HS-27A (cell line): ENCODE measurements at regions not wholly inside any gene's neighbourhood (a gene's known extent, or its start where the extent isn't known, plus 50 kb on each side); places are given as distances from the start of the nearest gene placed in this dataset.
A peak's percentile ranks its signal among the peaks of the same experiment; 100 is the strongest.

Source experiments
- DNase-seq: peaks from one replicate; pipeline ENCODE4 v3.0.0-alpha.2; 2012; ENCODE audit warnings: low read depth, missing footprints

DNA sequence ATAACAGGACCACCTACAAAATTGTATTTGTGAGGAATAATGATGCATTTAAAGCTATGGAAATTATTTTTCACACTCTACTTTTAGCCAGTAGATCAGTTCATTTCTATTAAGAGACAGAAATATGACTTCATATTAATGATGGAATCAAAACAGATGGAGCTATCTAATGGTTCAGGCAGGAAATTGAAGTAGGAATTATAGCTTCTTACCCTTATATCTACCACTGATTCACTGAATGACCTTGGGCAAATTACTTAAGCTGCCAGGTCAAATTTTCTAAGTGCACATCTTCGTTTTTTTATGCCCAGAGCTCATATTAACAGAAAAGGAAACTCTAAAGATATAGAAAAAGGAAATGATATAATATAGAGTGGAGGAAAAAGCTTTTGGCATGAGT is 323.1 kb downstream of the PCDH10 start:
- DNase-seq: no peak

DNA sequence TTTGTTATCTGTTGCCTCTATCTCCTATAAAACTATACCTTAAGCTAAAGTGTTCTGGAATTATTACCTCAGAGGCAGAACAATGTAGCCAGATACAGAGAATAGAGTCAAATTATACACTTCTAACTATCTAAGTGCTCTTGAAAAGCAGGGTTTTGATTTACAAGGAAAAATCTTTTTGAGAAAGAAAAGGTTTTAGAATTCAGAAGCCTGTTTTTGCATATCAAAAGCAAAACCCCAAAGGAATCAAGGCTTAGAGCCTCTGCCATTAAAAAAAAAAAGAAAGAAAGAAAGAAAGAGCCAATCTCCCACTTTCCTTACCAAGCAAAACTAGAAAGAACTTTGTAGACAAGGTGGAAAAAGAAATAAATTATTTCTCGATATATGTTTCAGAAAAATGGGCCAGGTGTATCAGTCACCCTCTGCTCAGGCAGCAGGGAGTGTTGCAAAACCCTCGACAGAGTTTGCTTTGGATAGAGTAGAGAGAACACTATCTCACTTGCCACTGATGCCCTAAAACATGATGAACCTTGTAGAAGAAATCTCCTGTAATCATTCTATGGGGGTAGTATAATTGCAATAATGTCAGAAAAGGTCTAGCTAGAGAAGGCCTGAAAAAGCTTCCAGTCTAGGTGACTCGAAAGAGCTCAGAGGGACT is 318.3 kb downstream of the PCDH10 start:
- DNase-seq: no peak

DNA sequence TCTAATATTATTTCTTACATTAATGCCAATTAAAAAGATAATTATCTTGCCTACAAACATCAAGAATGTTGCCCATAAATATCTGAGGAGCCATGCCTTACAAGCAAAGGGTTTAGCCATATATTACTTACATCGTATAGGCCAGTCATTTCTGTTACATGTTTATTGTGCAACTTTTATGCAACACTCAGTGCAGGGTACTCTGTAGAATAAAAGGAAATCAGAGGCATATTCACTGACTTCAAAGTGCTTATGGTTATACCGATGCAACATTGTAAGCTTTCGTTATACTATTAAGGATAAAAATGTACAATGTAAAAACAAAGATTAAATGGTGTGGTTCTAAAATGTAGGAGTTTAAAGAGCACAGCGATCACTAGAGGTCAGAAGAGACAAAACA is 315.9 kb downstream of the PCDH10 start:
- DNase-seq: no peak

DNA sequence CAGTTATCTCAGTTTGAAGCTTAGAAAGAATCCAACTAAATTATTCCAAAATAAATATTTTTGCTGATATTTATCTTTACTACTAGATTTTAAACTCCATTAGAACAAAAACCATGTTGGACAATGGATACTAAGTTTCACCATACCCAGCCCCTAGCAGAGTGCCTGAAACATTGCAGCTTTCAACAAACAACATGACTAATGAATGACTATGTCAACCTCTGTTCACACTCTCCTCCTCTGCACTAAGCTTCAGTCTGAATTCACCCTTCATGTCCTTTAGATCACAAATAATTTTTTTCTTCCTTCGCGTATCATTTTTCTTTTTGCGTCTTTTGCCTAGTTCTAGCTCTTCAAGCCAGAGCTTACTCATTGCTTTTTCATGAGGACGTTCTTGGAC is 315.2 kb downstream of the PCDH10 start:
- no peak for DNase-seq

DNA sequence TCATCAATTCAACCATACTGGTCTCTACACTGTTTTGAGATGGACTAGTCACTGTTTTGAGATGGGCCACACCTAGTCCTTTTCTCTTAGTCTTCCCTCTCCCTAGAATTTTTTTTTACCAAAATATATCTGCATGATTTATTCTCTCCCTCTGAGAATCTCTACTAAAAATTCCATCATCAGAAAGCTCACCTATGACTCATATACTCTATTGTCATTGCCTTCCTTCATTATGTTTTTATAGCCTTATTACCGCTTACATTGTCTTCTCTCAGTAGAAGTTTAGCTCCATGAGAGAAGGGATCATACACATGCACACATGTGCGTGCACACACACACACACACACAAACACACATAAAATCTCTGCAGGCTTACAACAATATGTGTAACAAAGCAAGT is 303.6 kb downstream of the PCDH10 start:
- no peak for DNase-seq

DNA sequence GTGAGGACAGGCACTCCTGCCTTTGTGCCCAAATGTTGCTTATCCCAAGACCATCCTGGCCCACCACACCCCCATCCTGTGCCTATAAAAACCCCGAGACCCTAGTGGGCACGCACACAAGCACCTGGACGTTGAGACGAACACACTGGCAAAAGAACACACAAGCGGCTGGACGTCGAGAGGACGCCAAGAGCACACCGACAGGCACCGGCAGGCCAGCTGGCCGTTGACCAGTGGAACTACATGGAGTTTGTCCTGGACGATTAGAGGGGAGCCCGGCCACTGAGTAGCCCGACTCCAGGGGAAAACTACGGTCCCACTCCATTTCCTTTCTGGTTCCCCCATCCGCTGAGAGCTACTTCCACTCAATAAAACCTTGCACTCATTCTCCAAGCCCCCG is 301.7 kb downstream of the PCDH10 start:
- DNase-seq: no peak

DNA sequence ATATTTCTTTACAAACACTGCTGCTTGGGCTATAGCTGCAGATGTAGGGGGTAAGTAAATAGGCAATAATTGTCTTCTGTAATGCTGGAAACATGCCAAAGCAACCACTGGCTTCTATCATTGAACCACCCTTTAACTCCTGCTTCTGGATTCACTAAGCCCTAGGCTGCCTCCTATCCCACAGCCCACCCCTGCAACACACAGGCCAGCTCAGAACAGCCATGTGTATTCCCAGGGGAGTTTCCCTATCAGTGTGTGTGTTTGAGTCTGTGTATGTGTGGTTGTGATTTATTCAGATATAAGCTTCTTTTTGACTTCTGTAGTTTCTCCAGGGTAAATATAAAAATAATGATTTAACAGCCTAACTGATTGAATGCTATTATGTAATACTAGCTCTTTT is 291.3 kb downstream of the PCDH10 start:
- DNase-seq: no peak

DNA sequence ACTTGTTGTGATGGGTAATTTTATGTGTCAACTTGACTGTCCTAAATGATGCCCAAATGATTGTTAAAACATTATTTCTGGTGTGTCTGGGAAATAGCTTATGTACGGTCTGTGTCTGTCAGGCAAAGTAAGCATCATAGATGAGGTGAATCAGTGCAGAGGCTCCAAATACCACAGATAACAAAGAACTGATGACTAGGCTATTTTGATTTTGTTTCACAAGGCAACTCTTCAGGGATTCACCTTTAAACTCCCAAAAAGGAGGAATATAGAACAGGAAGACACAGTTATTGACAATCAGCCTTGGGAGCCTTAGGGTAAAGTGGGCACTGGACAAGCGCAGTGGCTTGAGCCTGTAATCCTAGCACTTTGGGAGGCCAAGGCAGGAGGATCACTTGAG is 290.7 kb downstream of the PCDH10 start:
- DNase-seq: no peak

DNA sequence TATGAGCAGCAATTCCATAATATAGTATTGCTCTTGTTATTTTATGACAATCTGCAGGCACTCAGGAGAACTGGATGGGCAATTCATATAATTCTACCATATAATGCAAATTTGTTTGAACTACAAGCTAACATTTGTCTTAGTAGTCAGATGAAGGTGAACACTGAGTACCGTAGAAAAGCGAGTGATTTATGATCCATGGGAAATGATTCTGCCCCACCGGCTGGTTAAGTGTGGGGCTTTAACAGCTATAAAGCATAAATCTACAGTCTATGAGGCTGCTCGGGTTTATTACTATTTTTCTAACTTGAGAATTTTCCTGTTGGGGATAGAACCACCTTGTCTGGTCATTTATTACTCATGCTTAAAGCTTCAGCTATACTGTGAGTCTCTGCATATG is 275.5 kb downstream of the PCDH10 start:
- DNase-seq: no peak

DNA sequence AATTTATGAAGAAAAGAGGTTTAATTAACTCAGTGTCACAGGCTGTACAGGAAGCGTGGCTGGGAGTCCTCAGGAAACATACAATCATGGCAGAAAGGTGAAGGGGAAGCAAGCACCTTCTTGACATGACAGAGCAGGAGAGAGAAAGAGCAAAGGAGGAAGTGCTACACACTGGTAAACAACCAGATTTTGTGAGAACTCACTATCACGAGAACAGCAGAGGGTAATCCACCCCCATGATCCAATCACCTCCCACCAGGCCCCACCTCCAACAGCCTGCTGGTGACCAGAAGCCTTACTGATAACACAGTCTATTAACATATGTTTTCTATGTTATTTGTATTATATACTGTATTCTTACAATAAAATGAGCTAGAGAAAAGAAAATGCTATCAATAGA is 254.8 kb downstream of the PCDH10 start:
- no peak for DNase-seq

DNA sequence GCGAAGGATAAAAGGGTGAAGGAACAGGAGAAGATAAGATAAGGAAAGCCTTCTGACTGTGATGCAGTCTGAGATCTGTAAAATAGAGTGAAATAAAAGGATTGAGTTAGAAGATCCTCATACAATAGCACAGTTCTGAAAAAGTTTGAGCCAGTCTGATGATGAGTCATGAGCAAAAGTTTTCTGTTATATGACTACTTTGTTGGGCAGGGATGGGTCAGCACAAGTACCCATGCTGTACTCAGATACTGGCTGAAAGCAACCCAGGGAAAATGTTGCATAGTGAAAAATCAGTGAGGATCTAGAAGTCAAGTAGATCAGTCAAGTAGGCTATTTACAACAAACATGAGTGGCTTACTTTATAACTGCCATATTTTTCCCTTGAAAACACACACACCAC is 253.5 kb downstream of the PCDH10 start:
- DNase-seq: peak; percentile 8

DNA sequence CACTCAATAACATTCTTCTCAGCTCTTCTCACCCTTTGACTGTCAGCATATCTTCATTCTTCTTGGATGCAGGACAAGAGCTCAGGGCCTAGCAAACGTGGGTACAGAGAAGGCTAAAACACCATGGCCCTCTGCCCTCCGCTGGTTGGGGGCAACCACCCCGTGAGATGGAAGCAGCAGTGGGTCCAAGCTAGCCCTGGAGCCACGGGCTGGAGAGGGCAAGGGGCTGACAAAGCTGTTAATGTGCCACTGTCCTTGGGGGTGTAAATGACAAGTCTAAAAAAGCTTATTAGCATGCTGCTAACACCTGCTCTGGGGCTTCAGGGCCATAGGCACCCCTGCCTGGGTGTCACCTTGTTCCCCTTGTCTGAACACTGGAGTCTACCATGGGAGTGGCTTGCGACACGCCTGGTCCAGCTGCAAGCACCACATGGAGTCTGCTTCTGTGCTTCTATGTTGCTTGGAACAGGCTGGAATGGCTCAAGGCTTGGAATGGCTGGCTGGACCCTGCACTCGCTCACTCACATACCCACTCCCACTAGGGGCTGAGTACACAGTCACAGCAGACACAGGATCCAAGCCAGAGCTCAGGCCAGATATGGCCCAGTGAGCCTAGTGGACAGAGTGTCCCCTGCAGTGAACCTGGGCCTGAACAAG is 246.0 kb downstream of the PCDH10 start:
- DNase-seq: no peak

DNA sequence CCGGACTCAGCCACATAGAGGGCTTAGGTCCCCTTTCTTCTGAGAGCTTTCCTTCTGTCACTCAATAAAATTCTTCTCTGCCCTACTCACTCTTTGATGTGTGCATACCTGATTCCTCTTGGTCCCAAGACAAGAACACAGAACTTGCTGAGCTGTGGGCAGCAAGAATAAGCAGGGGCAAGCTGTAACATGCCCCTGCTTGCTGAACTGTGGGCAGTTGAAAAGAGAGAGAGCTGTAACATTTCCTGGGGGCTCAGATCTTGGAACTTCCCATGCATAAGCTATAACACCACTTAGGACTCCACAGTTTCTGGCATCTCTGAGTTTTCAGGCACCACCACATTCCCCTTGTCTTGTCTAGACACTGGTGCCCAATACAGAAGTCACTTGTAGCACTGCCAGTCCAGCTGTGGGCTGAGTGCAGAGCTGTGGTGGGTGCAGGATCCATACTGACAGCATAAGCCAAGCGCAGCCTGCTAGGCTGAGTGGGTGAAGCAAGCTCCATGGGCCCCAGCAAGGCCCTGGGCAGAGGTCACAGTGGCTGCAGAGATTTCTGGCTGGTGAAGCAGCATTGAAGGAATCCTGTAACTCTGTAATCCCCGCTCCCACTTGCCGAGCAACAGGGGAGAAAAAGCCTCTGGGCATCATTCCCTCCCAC is 241.2 kb downstream of the PCDH10 start:
- no peak for DNase-seq

DNA sequence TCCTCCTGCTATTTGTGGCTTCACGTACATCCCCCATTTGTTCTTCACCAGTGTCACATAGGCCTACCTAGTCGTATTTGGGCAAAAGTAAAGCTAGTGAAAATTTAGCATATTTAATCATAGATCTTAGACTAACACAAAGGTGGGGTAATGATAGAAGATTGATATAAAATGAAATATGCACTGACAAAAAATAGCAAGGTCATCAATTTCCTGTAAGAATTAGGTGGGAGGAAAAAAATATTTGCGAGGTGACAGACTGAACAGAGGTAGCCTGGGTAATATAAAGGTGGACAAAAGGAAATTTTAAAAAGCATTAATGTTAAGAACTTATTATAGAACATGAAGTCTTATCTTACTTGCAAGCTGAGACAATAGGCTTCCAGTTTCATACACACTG is 239.9 kb downstream of the PCDH10 start:
- DNase-seq: no peak

DNA sequence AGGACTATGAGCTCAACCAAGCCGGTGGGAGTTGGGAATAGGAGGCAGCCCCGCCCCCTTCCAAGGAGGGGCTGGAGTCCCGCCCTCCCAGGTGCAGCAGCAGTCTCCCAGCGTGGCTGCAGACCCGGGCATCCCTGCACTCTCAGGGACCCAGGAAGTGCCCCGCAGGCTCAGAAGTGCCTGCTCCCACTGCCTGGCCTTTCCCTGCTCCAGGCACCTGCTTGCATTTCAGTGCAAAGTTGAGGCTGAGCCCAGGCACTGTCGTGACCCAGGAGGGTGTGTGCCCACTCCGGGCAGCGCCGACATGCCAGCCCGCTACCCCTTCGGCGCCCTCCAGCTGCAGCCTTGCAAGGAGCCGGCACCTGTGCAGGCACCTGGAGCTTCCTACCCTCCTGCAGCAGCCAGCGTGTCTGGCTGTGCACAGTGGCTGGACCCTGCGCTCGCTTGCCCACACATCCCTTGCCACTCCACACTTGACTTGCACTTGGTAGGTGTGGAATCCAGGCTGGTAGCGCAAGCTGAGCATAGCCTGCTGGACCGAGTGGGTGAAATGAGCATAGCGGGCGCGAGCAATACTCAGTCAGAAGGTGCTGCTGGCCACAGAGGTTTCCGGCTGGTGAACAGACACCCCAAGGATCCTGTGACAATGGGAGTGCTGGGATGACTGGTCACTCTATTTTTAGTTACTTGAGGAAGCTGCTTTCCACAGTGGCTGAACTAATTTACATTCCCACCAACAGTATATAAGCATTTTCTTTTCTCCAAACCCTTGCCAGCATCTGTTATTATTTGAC is 236.3 kb downstream of the PCDH10 start:
- DNase-seq: no peak

DNA sequence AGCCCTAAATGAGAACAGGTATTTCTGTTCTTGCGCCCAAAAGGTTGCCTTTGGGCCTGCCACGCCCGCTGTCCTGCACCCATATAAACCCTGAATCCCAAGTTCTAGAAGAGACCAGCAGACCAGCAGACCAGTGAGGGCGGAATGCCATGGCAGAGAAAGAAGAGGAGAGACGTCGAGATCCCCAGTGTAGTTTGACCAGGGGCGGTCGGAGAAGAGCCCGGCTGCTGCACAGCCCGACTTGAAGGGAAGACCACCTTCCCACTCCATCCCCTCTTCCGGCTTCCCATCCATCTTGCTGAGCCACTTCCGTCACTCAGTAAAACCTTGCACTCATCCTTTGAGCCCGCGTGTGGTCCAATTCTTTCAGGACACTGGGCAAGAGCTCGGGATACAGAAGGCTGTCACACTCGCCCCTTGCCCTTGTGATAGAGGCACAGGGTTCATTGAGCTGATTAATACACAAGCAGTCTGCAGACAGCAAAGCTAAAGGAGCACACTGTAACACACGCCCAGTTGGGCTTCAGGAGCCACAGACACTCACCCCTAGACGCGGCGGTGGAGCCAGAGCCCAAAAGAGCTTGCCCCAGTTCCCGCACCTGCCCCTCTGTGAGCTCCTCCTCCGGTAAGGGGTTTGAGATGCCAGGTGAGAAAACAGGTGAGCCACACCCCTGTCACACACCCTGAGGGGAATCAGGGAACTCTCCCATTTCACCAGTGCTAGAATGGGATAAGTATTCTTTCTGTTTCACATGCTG is 230.8 kb downstream of the PCDH10 start:
- no peak for DNase-seq

DNA sequence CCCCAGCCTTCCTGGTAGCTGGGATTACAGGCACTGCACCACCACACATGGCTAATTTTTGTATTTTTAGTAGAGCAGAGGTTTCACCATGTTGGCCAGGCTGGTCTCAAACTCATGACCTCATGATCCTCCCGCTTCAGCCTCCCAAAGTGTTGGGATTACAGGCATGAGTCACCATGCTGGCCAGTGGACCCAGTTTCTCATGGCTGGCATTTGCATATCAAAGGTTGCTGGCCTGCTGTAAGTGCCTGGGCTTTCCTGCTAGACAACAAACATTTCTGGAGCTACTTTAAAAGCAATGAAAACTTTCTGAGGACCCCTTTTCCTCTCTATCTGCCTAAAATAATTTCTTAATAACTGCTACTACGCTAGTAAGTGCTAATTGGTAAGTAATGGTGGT is 228.2 kb downstream of the PCDH10 start:
- DNase-seq: no peak

DNA sequence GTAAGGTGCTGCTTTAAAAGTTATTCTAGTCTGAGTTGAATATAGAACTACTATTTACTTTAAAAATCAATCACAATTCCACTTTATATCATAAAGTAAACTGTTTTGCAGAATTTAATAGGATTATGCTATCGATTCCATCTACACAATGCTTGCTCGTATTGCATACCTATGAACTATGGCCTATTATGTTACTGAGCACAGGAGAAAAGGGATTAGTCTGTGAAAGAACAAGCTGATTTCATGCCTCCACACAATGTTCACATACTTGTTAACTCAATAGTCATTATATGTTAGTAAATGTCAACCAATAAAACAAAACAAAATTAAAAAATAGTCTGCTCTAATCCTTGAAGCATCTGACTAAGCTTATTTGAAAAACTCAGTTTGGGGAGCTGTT is 223.6 kb downstream of the PCDH10 start:
- DNase-seq: no peak

DNA sequence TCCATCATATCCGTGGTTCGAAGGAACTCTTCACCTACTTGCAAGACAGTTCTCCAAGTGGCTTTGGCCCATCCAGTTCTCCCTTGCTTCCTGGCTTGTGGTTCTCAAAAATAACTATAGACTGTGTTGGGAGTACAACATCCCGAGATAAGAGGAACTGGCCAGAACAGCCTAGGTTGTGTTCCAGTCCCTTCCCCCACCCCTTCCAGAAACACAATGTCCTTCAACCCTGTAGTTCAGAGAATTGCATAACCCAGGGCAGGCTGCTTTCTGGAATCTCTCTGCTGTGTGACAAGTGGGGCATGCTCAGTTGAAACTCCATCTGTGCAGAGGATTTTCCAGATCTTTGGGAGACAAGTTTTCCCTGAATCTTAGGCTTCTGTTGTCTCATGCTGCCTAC is 206.5 kb downstream of the PCDH10 start:
- DNase-seq: no peak

DNA sequence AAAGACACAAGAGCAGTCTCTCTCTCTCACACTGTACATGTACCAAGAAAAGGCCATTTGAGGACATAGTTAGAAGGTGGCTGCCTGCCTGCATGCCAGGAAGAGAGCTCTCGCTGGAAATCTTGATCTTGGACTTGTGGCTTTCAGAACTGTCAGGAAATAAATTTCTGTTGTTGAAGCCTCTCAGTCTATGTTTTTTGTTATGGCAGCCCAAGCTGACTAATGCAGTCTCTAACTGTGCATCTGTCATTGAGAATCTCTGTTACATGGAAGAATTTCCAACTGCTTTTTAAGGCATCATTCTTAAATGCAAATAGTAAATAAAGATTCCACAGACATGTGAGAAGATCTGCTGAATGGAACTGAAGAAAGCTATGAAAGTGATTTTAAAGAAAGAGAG is 198.3 kb downstream of the PCDH10 start:
- DNase-seq: no peak

DNA sequence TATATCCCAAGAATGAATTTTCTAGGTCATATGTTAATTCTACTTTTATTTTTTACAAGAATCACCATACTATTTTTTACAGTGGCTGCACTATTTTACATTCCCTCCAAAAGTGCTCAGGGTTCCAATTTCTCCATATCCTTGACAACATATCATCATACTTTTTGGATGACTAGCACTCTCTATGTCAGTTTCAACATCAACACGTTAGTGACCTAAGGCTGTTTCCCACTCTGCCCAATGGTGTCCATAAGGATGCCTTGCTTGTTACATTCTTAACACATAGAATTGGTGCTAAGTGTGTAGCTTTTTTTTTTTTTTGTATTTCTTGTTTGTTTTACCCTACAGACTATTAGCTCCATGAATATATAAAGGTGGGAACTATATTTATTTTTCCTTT is 175.4 kb downstream of the PCDH10 start:
- DNase-seq: no peak

DNA sequence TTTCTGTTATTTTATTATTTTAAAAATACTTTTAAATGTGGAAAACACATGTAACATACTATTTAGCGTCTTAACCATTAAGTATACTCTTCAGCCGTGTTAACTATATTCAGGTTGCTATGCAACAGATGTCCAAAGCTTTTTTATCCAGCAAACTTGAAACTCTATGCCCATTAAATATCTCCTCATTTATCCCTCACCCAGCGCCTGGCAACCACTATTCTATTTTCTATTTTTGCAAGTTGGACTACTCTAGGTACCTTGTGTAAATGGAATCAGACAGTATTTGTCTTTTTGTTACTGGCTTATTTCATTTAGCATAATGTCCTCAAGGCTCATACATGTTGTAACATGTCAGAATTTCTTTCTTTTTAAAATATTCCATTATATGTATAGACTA is 174.6 kb downstream of the PCDH10 start:
- DNase-seq: no peak
